CD4-positive, alpha-beta T cell treated with Interleukin-17A for 1 hour (primary cell): ENCODE measurements at regions not wholly inside any gene's neighbourhood (a gene's known extent, or its start where the extent isn't known, plus 50 kb on each side); places are given as distances from the start of the nearest gene placed in this dataset.
A peak's percentile ranks its signal among the peaks of the same experiment; 100 is the strongest.

ENCODE experiments used
- DNase-seq: peaks from one replicate; pipeline ENCODE4 v3.0.0-alpha.2; 2020

DNA sequence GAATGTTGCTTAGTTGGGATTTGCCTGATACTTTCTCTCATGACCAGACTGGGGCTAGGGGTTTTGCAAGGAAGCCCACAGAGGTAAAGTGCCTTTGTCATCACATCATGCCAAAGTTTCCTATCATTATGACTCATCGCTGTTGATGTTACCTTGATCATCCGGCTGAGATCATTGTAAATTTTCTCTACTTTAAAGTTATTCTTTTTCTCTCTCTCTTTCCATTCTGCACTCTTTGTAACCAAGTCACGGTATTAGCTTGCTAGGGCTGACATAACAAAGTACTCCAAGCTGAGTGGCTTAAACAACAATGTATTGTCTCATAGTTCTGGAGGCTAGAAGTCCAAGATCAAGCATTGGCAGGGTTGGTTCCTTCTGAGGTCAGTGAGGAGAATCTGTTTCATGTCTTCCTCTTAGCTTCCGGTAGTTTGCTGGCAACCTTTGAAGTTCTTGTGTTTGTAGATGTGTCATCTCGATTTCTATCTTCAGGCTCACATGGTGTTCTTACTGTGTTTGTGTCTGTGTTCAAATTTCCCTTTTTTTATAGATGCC lies 113.0 kb downstream of the DTHD1 start:
- peak; percentile 75 for DNase-seq

- peak; percentile 62 for DNase-seq
Observed at GRCh38 chr4:36399762-36400353, 118.4 kb downstream of the DTHD1 start.

- no peak for DNase-seq
Observed at GRCh38 chr4:36402008-36402758, 120.8 kb downstream of the DTHD1 start.

DNA sequence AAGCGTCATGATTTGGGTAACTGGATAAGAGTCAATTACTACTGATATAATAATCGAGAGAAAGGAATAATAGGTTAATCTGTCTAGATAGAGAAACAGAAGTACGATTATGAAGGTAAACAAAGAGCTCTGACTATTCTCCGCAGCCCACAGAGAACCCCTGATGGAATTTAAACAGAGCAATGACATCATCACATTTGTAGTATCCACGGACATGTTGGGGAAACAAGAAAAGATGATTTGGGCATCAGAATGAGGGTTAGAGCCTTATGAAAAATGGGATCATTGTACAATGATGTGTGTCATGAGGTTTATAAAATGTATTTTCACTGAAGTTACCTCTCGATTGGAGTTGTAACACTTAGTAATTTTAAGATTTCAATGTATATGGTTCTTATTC lies 129.9 kb downstream of the DTHD1 start:
- DNase-seq, result no peak

DNA sequence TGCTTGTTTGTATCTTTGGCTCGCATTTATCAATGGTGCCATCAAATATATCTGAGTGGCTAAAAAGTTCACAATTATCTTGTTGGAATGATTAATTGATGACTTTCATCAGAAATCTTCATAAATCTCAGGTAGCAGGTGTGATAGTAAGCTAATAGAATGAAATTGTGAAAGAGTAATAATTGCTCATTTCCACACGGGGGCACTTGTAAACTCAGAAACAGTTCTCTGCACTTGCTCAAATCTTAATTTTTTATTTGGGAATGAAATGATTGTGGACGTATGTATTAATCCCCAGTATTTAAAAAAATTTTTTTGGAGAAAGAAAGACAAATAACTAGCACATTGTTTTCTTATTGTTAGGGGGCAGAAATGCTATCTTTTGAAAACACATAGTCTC lies 132.8 kb downstream of the DTHD1 start:
- no peak for DNase-seq

DNA sequence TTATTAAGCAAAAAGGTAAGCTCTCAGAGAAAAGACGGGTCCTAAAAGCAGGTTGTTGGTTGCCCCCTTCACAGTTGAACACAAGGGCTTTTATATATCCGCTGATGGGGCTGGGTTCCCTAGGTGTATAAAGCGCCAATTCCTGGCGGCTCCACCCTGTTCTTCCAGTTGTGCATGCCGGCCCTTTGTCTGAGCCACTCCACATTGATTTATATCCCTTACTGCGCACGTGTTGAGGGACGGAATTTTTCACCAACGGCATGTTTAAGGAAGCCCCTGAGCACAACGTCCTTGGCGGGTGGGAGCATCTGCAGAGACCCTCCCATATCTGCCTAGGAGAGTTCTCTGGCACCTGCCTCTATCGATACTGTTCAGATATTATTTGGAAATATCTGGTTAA lies 135.7 kb downstream of the DTHD1 start:
- DNase-seq, result no peak

DNA sequence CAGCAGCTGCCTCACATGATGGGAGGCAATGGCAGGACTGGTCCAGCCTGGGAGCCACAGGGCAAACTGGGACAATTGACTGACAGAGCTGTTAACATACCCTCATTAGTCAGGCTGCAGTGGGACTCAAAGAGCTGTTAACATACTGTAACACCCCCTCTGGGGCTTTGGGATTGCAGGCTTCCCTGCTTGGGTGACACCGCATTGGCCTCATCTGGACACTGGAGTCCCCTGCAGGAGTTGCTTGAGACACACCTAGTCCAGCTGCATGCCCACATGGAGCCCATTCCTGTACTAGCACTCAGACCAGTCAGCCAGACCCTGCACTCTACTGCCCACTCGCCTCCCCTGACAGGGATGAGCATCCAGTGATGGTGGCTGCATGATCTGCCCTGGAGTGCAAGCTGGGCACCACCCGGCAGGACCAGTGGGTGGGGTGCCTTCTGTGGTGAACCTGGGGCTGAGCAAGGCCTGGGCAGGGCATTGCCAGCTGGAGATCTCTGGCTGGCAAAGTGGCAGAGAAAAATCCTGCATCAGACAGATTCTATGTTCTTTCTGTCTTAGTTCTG lies 138.8 kb downstream of the DTHD1 start:
- DNase-seq, result no peak

DNA sequence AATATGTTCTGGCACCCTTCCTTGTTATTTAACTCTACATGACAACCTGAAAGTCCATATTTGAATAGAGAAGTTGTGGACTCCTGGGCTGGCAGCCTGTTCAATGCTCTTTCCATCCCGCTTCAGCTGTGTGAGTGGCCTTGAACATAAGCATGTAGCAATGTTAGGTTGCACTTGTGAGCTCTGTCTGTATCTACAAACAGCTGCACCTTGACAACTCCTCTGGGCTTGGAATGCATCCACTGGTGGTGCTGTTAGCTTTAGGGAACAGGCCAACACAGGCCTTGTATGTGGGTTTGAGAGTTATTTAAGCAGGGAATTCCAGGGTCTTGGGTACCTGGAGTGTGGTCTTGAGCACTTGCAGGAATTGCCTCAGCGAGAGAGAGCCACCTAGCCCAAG lies 141.2 kb downstream of the DTHD1 start:
- no peak for DNase-seq

DNA sequence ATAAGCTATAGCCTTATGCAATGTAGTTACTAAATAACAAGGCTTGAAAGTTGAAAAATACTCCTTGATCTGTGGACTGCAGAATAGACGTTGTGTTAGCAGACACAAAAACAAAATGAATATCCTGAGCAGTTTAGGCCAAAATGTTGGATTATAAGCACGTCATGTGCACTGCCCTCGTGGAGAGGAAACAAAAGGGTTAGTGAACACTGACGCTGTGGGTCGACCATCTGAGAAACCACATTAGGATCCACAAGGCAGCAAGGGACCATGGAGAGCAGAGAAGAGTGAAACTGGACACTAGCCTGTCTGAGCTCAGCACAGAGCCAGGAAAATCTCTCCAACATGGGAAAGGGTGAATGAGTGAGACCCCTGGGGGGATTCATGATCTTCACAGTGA lies 145.3 kb downstream of the DTHD1 start:
- DNase-seq, result no peak

DNA sequence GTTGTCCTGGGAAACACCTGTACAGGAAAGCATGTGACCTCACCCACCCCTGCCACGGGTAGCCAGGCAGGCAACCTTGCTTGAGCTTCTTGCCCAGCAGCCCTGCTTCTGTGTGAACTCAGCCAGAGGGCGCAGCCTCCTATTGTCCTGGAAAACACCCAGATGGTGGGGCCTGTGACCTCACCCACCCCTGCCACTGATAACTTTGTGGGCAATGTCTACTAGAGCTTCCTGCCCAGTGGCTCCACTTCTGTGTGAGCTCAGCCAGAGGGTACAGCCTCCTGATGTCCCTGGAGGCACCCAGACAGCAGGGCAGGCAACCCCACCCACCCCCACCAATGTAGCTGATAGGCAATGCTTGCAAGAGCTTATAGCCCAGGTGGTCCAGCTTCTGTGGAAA lies 146.3 kb downstream of the DTHD1 start:
- no peak for DNase-seq

DNA sequence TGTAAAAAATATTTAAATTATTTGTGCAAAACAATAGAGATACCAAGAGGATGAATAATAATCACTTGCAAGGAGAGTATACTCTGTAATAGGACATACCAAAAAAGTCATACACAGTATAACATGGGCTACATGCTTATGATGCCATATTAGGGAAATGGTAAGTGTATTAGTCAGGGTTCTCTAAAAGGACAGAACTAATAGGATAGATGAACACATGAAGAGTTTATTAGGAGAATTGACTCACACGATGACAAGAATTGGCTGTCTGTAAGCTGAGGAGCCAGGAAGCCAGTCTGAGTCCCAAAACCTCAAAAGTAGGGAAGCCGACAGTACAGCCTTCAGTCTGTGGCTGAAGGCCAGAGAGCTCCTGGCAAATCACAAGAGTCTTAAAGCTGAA lies 151.2 kb downstream of the DTHD1 start:
- no peak for DNase-seq

GRCh38 chr4:36439556-36439955 lies 158.1 kb downstream of the DTHD1 start:
- no peak for DNase-seq

GRCh38 chr4:36445480-36445879 lies 164.1 kb downstream of the DTHD1 start:
- no peak for DNase-seq

GRCh38 chr4:36446275-36446674 lies 164.9 kb downstream of the DTHD1 start:
- no peak for DNase-seq

- DNase-seq, result no peak
Observed at GRCh38 chr4:36461344-36461743, 179.9 kb downstream of the DTHD1 start.

GRCh38 chr4:36467670-36468069 lies 186.3 kb downstream of the DTHD1 start:
- no peak for DNase-seq

DNA sequence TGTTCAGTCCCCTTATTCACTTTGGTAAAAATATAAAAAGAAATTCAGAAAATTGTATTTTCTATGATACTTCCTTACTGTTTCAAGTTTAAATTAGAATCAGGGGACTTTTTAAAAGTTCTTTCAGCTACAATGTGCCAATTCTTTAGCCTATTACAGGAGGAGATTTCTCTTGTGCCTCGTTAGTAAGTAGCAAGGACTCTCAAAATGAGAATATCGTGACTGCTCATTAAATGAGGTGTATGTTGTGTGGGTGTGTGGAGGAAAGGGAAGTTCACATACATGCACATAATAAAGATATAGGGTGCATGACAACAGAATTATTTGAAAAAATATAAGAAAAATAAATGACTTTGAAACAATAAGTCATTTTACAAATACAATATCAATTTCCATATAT lies 190.5 kb downstream of the DTHD1 start:
- DNase-seq, result no peak

DNA sequence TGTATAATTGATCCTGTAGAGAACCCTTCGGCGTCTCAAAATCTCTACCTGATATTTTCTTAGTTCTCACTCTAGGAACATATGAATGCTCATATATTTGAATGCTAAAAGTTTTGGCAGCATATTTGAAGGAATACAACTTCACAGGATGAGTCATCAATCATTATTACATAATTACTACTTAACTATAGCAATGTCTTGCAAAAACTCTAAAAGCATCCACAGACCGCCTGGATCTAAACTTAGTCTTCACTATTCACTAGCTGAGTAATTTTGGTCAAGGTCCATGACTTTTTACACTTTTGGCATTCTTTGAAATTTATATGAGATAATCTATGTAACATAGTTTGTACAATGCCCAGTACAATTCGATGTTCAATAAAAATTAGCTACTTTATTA lies 194.7 kb downstream of the DTHD1 start:
- no peak for DNase-seq

DNA sequence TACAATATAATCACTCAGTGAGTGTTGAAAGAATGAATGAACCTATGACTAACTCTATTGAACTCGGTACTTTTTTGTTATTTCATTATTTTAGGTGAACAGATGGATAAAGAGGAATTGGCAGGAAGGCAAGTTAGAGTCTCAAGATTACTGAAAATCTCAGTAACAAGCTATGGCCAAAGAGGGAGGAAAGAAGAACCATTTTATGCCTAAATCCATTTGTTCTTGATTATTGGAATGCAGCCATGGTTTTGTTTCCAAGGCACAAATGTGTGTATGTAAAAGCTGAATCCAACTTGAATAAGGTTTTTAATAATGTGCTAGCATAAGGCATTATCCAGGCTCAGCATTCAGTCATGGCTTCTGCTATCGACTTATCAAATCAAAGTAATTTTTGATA lies 196.4 kb downstream of the DTHD1 start:
- no peak for DNase-seq

- no peak for DNase-seq
Observed at GRCh38 chr4:36485885-36486284, 204.5 kb downstream of the DTHD1 start.

GRCh38 chr4:36489798-36490197 lies 208.4 kb downstream of the DTHD1 start:
- no peak for DNase-seq

DNA sequence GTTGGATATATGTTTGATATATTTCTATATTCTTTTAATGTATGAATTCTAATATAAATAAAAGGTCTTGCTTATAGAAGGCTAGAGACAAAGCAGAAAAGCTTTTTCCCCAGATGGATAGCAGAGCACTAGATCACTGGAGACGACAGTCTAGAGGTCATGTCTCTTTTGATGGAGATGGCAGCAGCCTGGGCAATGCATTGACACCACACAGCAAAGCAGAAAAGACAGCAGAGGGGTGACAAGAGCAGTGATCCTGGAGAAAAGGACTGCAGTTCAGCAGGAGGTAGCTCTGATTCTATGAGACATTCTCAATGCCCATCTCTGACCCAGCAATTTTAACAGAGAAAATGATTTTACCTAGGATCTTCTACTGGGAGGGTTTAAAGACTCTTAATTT lies 210.6 kb downstream of the DTHD1 start:
- no peak for DNase-seq

DNA sequence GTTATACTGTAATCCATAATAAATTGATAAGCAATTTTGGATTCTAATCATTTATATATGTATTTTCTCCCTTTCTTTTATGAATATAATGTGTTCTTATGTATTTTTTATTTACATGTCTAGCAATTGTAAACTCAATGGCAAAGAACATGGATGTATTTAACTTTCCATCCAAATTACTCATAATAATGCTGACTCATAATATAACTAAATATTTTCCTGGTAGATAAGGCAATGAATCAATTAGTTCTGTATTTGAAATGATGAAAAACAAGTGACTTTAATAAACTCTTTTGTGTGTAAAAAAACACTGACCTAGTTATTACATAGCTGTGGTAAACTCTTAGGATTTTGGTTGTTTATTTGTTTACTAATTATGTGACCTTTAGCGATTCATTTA lies 211.2 kb downstream of the DTHD1 start:
- DNase-seq, result no peak

DNA sequence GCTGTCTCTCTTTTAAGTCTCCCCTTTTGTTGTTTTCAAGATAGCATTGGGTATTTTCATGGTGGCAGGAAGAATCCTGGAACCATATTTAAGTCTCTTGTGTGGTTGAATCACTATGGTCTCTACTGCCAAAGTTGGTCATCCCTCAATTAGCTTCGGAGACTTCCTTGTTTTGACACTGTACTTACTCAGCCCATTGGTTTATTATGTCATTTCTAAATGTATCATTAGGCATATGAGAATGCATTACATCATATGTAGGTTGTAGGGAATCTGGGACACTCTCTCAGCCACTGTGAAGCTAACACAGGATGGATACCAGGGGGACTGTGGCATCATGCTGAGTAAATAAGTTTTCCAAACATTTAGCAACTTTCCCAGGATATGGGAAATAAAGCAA lies 211.8 kb downstream of the DTHD1 start:
- DNase-seq, result no peak
